GM12864 (cell line): ENCODE measurements at regions not wholly inside any gene's neighbourhood (a gene's known extent, or its start where the extent isn't known, plus 50 kb on each side); places are given as distances from the start of the nearest gene placed in this dataset.

Experiments
- DNase-seq: peaks from one replicate; pipeline ENCODE4 v3.0.0-alpha.2; 2011; ENCODE audit warnings: low read depth
- H3K4me3 ChIP-seq: 2 replicates; pipeline ENCODE4 v1.5.1; 2011; ENCODE audit warnings: mild to moderate bottlenecking, low read depth, low read length, control low read depth
- TF ChIP-seq, protein P1 (sequence below): IDR thresholded peaks from 2 replicates; pipeline ENCODE4 v1.5.1; 2011; ENCODE audit warnings: low read depth, mild to moderate bottlenecking, moderate library complexity, low read length, control low read depth, inconsistent platforms; ENCODE audit errors: missing control alignments

GRCh38 chr5:124575725-124576124, 170.7 kb downstream of the ZNF608 start:
- no peak for DNase-seq
- TF ChIP-seq, protein P1, sequence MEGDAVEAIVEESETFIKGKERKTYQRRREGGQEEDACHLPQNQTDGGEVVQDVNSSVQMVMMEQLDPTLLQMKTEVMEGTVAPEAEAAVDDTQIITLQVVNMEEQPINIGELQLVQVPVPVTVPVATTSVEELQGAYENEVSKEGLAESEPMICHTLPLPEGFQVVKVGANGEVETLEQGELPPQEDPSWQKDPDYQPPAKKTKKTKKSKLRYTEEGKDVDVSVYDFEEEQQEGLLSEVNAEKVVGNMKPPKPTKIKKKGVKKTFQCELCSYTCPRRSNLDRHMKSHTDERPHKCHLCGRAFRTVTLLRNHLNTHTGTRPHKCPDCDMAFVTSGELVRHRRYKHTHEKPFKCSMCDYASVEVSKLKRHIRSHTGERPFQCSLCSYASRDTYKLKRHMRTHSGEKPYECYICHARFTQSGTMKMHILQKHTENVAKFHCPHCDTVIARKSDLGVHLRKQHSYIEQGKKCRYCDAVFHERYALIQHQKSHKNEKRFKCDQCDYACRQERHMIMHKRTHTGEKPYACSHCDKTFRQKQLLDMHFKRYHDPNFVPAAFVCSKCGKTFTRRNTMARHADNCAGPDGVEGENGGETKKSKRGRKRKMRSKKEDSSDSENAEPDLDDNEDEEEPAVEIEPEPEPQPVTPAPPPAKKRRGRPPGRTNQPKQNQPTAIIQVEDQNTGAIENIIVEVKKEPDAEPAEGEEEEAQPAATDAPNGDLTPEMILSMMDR = no peak
- H3K4me3 ChIP-seq = no peak overlapping the region

- TF ChIP-seq, protein P1 = no peak
- DNase-seq = no peak
- H3K4me3 ChIP-seq = no peak overlapping the region
Measured at GRCh38 chr5:124574521-124575436, 171.7 kb downstream of the ZNF608 start.

GRCh38 chr5:124572971-124573370, 173.5 kb downstream of the ZNF608 start:
- no peak overlapping the region for H3K4me3 ChIP-seq
- TF ChIP-seq, protein P1 = no peak
- DNase-seq = no peak

- TF ChIP-seq, protein P1 = no peak
- no peak overlapping the region for H3K4me3 ChIP-seq
- DNase-seq = no peak
Measured at GRCh38 chr5:124570285-124571035, 176.0 kb downstream of the ZNF608 start.

DNA sequence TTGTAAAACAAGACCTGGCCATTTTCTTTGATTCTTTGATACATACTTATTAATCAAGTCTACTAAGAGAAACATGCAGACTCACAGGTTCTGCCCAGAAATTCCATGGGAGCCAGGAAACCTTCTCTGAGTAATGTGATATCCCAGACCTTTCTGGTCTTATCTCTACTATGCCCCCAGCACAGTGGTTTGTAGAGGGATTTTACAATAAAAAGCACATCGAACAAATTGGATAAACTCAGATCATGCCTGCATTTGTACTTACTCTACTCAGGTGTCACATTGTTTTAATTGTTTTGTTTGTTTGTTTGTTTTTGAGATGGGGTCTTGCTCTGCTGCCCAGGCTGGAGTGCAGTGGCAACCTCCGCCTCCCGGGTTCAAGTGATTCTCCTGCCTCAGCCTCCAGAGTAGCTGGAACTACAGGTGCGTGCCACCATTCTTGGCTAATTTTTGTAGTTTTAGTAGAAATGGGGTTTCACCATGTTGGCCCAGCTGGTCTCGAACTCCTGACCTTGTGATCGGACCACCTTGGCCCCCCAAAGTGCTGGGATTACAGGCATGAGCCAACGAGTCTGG, 179.5 kb downstream of the ZNF608 start:
- DNase-seq = no peak
- no peak overlapping the region for H3K4me3 ChIP-seq
- TF ChIP-seq, protein P1 = no peak

- H3K4me3 ChIP-seq = no peak overlapping the region
- TF ChIP-seq, protein P1 = no peak
- DNase-seq = no peak
Measured at GRCh38 chr5:124561451-124561850, 185.0 kb downstream of the ZNF608 start.
